NCI-H226 (cell line): ENCODE measurements at regions not wholly inside any gene's neighbourhood (a gene's known extent, or its start where the extent isn't known, plus 50 kb on each side); places are given as distances from the start of the nearest gene placed in this dataset.
"Not testable (repeated sequence)": the region's sequence is repeated elsewhere in the genome, so short reads cannot be mapped to it uniquely, and the experiment has no call there.

ENCODE experiments used
- DNase-seq: peaks from one replicate; pipeline ENCODE4 v3.0.0-alpha.2; 2015

GRCh38 chr1:173347282-173347818, 129.8 kb upstream of the PRDX6 start:
- no peak for DNase-seq

- DNase-seq = not testable (repeated sequence)
Measured at GRCh38 chr1:173352635-173353034, 124.5 kb upstream of the PRDX6 start.

DNA sequence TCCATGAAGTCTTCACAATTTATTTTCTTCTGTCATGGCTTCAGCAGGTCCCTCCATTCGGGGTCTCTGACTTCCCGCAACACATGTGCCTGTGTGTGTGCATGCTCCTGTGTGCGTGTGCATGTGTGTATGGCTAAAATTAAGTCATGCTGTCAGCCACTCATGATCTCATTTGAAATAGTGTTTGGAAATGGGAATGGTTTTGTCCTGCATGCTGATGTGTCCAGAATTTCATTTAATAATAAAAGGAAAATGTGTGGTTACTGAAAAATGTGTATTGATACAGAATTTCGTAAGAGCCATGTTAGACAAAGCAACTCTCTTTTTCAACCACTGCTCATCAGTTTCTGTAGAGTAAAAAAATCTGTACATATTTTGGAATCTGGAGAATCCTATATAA, 123.8 kb upstream of the PRDX6 start:
- DNase-seq = no peak

DNA sequence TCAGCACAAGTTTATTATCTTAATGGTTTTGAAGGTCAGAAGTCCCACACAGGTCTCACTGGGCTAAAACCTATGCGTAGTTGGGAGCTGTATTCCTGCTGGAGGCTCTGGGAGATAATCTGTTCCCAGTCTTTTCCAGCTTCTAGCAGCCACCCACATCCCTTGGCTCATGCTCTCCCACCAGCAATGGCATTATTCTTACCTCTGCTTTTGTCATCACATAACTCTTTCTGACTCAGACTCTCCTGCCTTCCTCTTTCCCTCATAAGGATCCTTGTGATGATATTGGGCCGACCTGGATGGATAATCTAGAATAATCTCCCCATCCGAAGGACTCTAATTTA, 122.2 kb upstream of the PRDX6 start:
- DNase-seq = peak; percentile 8

GRCh38 chr1:173355281-173356031, 121.7 kb upstream of the PRDX6 start:
- peak; percentile 43 for DNase-seq

DNA sequence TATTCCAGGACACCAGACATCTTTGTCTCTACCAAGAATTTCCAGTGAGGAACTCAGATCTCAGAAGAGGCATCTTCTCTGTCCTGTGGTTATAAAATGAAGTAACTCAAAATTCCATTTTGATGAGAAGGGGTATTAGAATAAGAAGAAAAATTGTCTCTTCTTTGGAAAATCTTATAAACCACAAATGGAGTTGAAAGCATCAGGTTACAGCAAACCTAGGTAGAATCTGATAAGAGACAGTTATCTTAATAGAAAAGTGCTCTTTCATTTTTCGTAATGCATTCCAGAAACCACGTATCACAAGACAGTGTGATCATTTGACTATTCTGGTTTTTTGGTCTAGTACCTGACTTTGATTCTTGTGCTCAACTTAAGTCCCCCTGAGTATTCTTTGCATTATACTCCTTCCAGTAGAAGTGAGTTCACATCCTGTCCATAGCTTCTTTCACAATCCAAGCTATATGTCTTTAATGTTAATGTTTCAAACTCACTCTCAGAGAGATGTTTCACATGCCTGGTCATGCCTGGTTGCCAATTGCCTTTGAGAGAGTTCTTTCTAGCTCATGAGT, 120.9 kb upstream of the PRDX6 start:
- peak; percentile 60 for DNase-seq

DNA sequence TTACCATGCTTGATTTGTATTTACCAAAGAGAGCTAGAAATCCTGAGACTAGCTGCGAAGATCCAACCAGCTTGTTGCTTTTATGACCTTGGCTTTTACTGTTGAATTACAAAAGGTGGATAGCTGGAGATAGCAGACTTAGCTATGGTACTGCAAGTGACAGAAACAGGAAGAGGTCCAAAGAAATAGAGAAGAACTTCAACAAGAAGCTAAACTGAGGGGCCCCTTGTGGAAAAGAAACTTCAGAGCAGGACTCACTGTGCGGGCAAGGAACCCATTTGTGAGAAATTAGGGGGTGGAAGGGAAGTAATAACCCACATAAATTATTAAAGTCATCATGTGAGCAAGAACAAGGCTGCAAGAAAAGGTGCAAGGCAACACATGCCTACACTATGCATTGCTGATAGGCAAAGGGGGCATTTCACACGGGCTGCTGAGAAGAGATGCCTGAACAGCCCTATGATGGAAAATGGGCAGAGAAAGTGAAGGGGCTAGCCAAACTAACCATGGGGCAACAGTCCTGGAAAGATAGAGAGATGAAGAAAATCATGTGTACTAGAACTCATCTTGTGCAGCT, 116.6 kb upstream of the PRDX6 start:
- no peak for DNase-seq

DNA sequence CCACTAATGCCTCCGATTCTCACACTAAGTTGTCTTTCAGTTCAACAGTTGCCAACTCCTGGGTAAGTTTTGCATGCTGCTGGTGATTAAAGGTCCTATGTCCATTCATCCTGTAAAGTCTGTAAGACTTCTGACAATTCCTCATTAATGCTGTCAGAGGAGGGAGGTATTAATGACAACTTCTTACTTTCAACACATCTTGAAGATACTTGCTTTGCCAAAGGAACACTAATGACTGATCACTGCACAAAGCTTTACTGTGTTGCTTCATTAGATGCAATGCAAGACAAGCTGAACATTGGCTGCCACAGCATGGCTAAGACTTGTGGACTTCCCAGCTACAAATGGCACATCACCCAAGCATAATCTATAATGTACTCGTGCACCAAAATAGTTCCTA, 114.6 kb upstream of the PRDX6 start:
- DNase-seq = no peak

- DNase-seq = no peak
Measured at GRCh38 chr1:173364827-173365226, 112.3 kb upstream of the PRDX6 start.

GRCh38 chr1:173365341-173365740, 111.8 kb upstream of the PRDX6 start:
- no peak for DNase-seq

DNA sequence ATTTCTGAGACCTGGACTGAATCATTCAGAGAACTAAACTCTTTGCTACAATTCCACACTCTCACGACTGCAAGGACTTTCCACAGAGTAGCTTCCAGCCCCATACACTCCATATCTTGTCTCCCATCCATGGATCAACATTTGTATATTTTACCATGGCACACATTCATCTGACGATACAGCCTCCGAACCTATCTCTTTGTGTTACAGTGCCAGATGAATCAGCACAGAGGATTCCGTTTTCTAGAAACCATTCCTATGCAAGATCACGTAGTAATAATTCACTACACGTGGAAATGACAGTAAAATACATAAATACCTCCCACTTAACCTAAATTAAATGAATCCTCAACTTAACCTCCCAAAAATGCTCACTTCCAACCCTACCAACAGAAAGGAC, 110.0 kb upstream of the PRDX6 start:
- DNase-seq = no peak

- not testable (repeated sequence) for DNase-seq
Measured at GRCh38 chr1:173370586-173370985, 106.5 kb upstream of the PRDX6 start.

GRCh38 chr1:173376065-173376464, 101.1 kb upstream of the PRDX6 start:
- DNase-seq = not testable (repeated sequence)

- DNase-seq = no peak
Measured at GRCh38 chr1:173377266-173377665, 99.9 kb upstream of the PRDX6 start.

DNA sequence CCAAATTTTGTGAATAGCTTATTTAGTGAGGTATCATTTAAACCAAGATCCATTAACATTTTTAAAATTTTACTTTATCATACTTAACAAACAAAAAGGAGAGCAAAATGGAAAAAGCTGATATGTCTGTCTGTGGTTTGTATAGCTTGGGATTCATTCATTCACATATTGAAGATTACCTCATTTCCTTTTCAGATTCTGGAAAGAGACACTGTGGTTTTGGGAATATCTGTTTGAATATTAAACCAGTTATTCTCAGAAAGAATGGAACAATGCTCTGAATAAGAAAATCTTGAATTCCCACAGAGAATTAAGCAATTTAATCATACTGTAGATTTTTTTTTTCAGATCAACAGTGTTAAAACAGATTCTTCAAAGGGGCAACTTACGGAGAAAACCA, 93.8 kb upstream of the PRDX6 start:
- no peak for DNase-seq

DNA sequence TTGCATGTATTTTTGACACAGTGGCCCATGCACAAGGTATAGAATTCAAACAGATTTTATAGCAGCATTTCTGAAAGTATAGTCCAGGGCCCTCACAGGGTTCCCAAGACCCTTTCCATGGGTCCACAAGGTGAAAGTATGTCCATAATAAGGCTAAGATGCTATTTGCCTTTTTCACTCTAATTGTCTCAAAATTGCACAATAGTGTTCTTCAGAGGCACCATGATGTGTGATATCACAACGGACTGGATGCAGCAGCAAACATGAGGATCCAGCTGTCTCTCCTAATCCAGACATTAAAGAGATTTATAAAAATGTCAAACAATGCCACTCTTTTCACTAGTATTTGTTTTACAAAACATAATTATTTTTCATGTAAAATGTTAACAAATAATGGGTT, 88.8 kb upstream of the PRDX6 start:
- no peak for DNase-seq

DNA sequence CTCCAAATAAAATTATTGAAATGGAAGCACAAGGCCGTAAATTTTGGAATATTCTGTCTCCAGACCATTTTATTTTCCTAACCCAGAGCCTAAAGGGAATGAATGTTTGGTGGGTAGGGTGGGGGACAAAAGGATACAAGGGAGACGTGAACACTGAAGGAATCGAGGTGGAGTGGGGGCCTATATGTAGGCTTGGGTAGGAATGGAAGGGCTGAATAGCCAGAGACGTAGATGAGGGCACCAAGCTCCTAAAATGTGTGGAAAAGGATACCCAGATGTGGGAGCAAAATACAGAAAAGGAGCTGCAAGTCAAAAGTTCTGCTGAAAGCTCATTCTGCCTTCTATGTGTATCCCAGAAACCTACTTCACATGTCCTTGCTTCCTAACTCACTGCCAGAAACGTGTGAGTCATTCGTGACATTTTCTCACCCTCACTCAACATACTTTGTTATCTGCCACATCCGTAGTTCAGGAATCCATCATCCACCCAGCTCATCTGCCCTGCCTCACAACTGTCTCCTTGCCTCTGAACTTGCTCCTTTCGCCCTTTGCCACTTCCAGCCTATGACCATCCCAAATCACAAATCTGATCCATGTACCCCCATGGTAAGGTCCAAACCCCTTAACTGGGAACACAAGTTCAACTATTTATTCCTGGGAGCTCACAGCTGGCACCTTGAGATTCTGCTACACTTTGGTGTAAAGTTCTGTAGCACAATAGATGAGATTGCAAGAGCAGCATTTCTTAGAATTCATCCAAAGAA, 84.1 kb upstream of the PRDX6 start:
- peak; percentile 80 for DNase-seq

DNA sequence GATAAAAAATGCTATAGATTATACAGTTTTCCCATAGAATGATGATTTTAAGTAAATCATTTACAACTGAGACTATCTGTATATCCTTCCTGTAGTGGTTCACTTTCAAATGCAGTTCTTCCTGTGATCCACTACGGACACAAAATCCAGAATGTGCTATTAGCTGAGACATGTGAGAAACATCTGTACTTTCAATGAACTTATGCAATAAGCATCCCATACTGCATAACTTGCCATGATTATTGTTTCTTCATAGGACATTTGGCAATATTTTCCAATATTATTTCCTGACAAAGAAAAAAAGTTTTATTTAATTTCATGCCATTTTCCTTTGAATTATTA, 83.5 kb upstream of the PRDX6 start:
- peak; percentile 22 for DNase-seq

DNA sequence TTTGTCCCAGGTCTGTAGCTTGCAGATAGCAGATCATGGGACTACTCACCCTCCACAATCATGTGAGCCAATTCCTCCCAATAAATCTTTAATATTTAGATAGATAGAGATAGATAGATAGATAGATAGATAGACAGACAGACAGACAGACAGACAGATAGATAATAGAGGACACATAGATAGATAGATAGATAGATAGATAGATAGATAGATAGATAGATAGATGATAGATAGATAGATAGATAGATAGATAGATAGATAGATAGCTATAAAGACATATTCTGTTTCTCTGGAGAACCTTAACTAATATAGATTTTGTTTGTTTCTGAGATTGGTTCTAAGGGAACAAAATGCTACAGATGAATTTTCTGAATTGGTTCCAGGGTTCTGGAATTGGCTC, 82.3 kb upstream of the PRDX6 start:
- not testable (repeated sequence) for DNase-seq

GRCh38 chr1:173395762-173396161, 81.4 kb upstream of the PRDX6 start:
- no peak for DNase-seq

DNA sequence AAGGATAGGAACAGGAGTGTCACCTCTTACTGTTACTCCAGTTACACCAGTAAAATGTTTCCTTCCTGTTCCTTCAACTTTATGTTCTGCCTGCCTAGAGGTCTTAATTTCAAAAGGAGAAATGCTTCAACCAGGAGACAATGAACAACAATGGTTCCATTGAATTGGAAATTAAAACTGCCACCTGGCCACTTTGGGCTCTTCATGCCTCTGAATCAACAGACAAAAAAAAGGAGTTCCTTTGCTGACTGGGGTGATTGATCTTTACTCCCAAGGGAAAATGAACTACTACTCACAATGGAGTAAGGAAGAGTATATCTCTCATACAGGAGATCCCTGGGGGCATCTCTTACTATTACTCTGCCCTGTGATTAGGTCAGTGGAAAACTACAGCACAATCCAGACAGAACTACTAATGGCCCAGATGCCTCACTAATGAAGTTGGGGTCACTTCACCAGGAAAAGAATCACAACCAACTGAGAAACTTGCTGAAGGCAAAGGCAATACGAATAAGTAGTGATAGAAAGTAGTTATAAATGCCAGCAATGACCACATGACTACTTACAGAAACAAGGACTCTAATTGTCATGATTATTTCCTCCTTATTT, 76.6 kb upstream of the PRDX6 start:
- no peak for DNase-seq

- DNase-seq = no peak
Measured at GRCh38 chr1:173403996-173404395, 73.1 kb upstream of the PRDX6 start.

GRCh38 chr1:173405281-173405680, 71.9 kb upstream of the PRDX6 start:
- no peak for DNase-seq
